HCT116 (cell line): ENCODE measurements at regions not wholly inside any gene's neighbourhood (a gene's known extent, or its start where the extent isn't known, plus 50 kb on each side); places are given as distances from the start of the nearest gene placed in this dataset.
"Not testable (repeated sequence)": the region's sequence is repeated elsewhere in the genome, so short reads cannot be mapped to it uniquely, and the experiment has no call there.

Experiments used
- ATAC-seq: fragments of 200-7000 bp; cut with Tn5 transposase; 2 replicates; pipeline ENCODE4 v1.9.1; 2020; ENCODE audit warnings: mild to moderate bottlenecking, moderate library complexity
- BruUV-seq: library from RNA; stranded (reverse); fragments of 400-500 nt; replicated peaks from 2 replicates; lab custom pipeline; 2021; lab: Mats Ljungman, UMichigan
- CTCF ChIA-PET: fragments of 300-600 bp; sonication (Branson Sonifier 250); formaldehyde crosslinking; loops from one replicate; lab custom pipeline; 2021; ENCODE audit warnings: antibody characterized with exemption; lab: Charles Lee
- POLR2A ChIA-PET: fragments of 300-600, 350-600 bp; sonication (Branson Sonifier 250); formaldehyde crosslinking; loops from one replicate; lab custom pipeline; 2021; ENCODE audit warnings: antibody characterized with exemption; lab: Charles Lee
- RAD21 ChIA-PET, 2 experiments: fragments of 300-600 bp; sonication (Branson Sonifier 250); formaldehyde crosslinking; loops; one replicate each; lab custom pipeline; 2023; ENCODE audit warnings: low total read pairs in 2 of 2; ENCODE audit not compliant: uncharacterized antibody in 2 of 2, unreplicated experiment in 2 of 2, low non-redundant PET in 1 of 2; lab: Charles Lee
- DNase-seq: peaks from one replicate; pipeline ENCODE4 v3.0.0-alpha.2; 2010; ENCODE audit warnings: low read depth, low spot score
- H2AFZ ChIP-seq: fragments of 200-600 bp; shearing (Covaris generic), sonication (generic); 2 replicates; pipeline ENCODE4 v1.6.1; 2017; ENCODE audit warnings: low read depth, mixed run types, mixed read lengths, antibody characterized with exemption, low read length; ENCODE audit not compliant: poor library complexity, severe bottlenecking
- H3K27ac ChIP-seq: 2 replicates; pipeline ENCODE4 v1.5.1; 2012; ENCODE audit warnings: low read depth, low read length
- H3K27me3 ChIP-seq: fragments of 200-600 bp; sonication (generic); 2 replicates; pipeline ENCODE4 v1.6.1; 2016; ENCODE audit warnings: mixed run types, low read length, mixed read lengths; ENCODE audit not compliant: insufficient read depth
- H3K36me3 ChIP-seq, 2 experiments: fragments of 200-500 bp in 1 of 2; fragments of 200-600 bp in 1 of 2; sonication (Bioruptor generic) in 1 of 2; sonication (generic) in 1 of 2; 2 replicates each; pipeline versions ENCODE4 v1.5.1 to v1.6.1; 2014 to 2016; ENCODE audit warnings: low read length in 2 of 2, inconsistent platforms in 1 of 2, mixed read lengths in 1 of 2, mixed run types in 1 of 2; ENCODE audit not compliant: insufficient read depth in 2 of 2, control insufficient read depth in 1 of 2
- H3K4me1 ChIP-seq, 2 experiments: fragments of 200-600 bp in 1 of 2; sonication (generic) in 1 of 2; 2 replicates each; pipeline versions ENCODE4 v1.5.1 to v1.6.1; 2012 to 2017; ENCODE audit warnings: low read length in 2 of 2, inconsistent platforms in 1 of 2, mild to moderate bottlenecking in 1 of 2, mixed read lengths in 1 of 2, mixed run types in 1 of 2, moderate library complexity in 1 of 2; ENCODE audit not compliant: insufficient read depth in 2 of 2, control insufficient read depth in 1 of 2
- H3K4me2 ChIP-seq: fragments of 200-600 bp; sonication (generic); 2 replicates; pipeline ENCODE4 v1.6.1; 2017; ENCODE audit warnings: mixed run types, low read length, mixed read lengths
- H3K4me3 ChIP-seq, 2 experiments: fragments of 200-600 bp in 1 of 2; sonication (generic) in 1 of 2; replicated peaks in 1 of 2; 2 replicates each; pipeline ENCODE4 v1.5.1; 2011 to 2016; ENCODE audit warnings: low read length in 2 of 2, control low read depth in 1 of 2, low read depth in 1 of 2, mild to moderate bottlenecking in 1 of 2, mixed read lengths in 1 of 2, mixed run types in 1 of 2
- H3K79me2 ChIP-seq: fragments of 200-600 bp; sonication (generic); 2 replicates; pipeline ENCODE4 v1.6.1; 2017; ENCODE audit warnings: mild to moderate bottlenecking, mixed run types, low read length, moderate library complexity, mixed read lengths; ENCODE audit not compliant: insufficient read depth
- H3K9ac ChIP-seq: fragments of 200-600 bp; sonication (generic); 2 replicates; pipeline ENCODE4 v1.6.1; 2016; ENCODE audit warnings: low read length, mixed read lengths
- H3K9me2 ChIP-seq: fragments of 200-600 bp; sonication (generic), shearing (Covaris generic); 2 replicates; pipeline ENCODE4 v1.6.1; 2017; ENCODE audit warnings: mixed run types, mild to moderate bottlenecking, moderate library complexity; ENCODE audit not compliant: insufficient read depth
- H3K9me3 ChIP-seq, 2 experiments: fragments of 200-500 bp in 1 of 2; fragments of 200-600 bp in 1 of 2; sonication (Bioruptor generic) in 1 of 2; sonication (generic) in 1 of 2; 2 replicates each; pipeline ENCODE4 v1.6.1; 2014 to 2017; ENCODE audit warnings: low read length in 2 of 2, mixed read lengths in 2 of 2, inconsistent platforms in 1 of 2, low read depth in 1 of 2, mild to moderate bottlenecking in 1 of 2, mixed run types in 1 of 2, moderate library complexity in 1 of 2; ENCODE audit not compliant: control insufficient read depth in 1 of 2, insufficient read depth in 1 of 2
- H4K20me1 ChIP-seq: fragments of 200-600 bp; sonication (generic), shearing (Covaris generic); 2 replicates; pipeline ENCODE4 v1.6.1; 2017; ENCODE audit warnings: mixed run types, mild to moderate bottlenecking, moderate library complexity; ENCODE audit not compliant: insufficient read depth
- ELF1 ChIP-seq: IDR thresholded peaks from 2 replicates; pipeline ENCODE4 v1.6.1; 2012; ENCODE audit warnings: low read depth, borderline replicate concordance
- FOSL1 ChIP-seq: IDR thresholded peaks from 2 replicates; pipeline ENCODE4 v1.6.1; 2012; ENCODE audit warnings: low read depth
- JUND ChIP-seq: IDR thresholded peaks from 2 replicates; pipeline ENCODE4 v1.6.1; 2012
- MAX ChIP-seq: IDR thresholded peaks from 2 replicates; pipeline ENCODE4 v1.6.1; 2012
- RAD21 ChIP-seq: IDR thresholded peaks from 2 replicates; pipeline ENCODE4 v1.6.1; 2012; ENCODE audit warnings: low read depth, mild to moderate bottlenecking
- SP1 ChIP-seq: IDR thresholded peaks from 2 replicates; pipeline ENCODE4 v1.6.1; 2012; ENCODE audit warnings: low read depth
- intact Hi-C: fragments of 100-400 bp; cut with micrococcal nuclease; formaldehyde crosslinking; loops from 2 replicates; pipeline ENCODE4 v1.10.0; 2022
- TF ChIP-seq, protein P1 (sequence below): IDR thresholded peaks from 2 replicates; pipeline ENCODE4 v1.6.1; 2011; ENCODE audit warnings: mild to moderate bottlenecking, low read length, moderate library complexity; ENCODE audit not compliant: insufficient replicate concordance; ENCODE audit errors: extremely low read depth
- TF ChIP-seq, protein P2 (sequence below): IDR thresholded peaks from 2 replicates; pipeline ENCODE4 v1.6.1; 2012; ENCODE audit warnings: low read depth

DNA sequence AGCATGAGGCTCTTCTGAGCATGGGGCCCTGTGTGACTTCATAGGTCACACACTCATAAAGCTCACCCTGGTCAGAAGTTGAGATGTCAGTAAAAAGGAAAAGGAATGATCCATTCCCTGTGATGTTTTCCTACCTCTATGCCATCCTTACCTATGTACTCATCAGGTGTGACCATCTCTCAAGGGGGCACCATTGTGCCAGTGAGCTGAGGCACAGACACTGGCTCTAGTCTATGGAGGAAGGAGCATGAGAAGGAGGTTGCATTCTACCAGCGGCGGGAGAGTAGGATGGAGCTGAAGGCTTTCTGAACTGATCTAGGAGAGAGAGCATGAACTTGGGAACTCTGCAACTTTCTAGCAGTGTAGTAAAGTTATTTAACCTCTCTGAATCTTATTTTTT lies 65.8 kb upstream of the RGL1 start:
- RAD21 ChIA-PET = no interaction called here
- no peak overlapping the region for H3K4me2 ChIP-seq
- H3K9ac ChIP-seq = no peak overlapping the region
- no peaks in the 10 kb centered on the region for H3K9me3 ChIP-seq
- no peak overlapping the region for H2AFZ ChIP-seq
- DNase-seq (no peak), ATAC-seq (peak; percentile 32; the same call in 1 of the 2 replicates)
- H3K27ac ChIP-seq = no peak overlapping the region
- H3K4me1 ChIP-seq = no peaks in the 10 kb centered on the region
- no peaks in the 10 kb centered on the region for H4K20me1 ChIP-seq
- H3K27me3 ChIP-seq = no peaks in the 10 kb centered on the region
- H3K4me3 ChIP-seq = no peak overlapping the region
- intact Hi-C loops = no loop called here
- no TSS peak for BruUV-seq
- POLR2A ChIA-PET = no interaction called here
- CTCF ChIA-PET = no interaction called here
- no peaks in the 10 kb centered on the region for H3K36me3 ChIP-seq
- no peaks in the 10 kb centered on the region for H3K9me2 ChIP-seq
- no peaks in the 10 kb centered on the region for H3K79me2 ChIP-seq
- peak; percentile 33; the same call in 1 of the 2 replicates for TF ChIP-seq RAD21
- no peak for TF ChIP-seq JUND
- TF ChIP-seq SP1 = no peak
- TF ChIP-seq, all 23 proteins: peak for 1

DNA sequence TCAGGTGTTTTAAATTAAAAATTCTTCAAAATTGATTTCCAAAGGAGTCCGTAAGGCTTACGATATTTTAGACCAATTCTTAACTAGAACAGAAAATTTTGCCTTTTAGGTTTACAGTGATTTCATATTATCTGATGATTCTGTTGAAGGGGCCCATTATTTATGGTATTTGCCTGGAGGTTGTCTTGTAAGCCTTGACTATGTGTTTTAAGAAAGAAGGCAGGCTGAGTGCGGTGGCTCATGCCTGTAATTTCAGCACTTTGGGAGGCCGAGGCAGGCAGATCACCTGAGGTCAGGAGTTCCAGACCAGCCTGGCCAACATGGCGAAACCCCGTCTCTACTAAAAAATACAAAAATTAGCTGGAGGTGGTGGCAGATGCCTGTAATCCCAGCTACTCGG lies 67.0 kb upstream of the RGL1 start:
- POLR2A ChIA-PET, H3K4me2 ChIP-seq, RAD21 ChIA-PET, ATAC-seq, H3K4me3 ChIP-seq, H3K27me3 ChIP-seq, H3K9me3 ChIP-seq, H2AFZ ChIP-seq, H3K9ac ChIP-seq, H3K4me1 ChIP-seq, DNase-seq, H4K20me1 ChIP-seq, CTCF ChIA-PET, BruUV-seq, H3K79me2 ChIP-seq, H3K9me2 ChIP-seq, H3K36me3 ChIP-seq, intact Hi-C loops, H3K27ac ChIP-seq: not testable (repeated sequence)

- no peak for DNase-seq
- Histone ChIP-seq H3K27ac (no peak overlapping the region), H3K4me1 (no peaks in the 10 kb centered on the region), H3K79me2 (no peaks in the 10 kb centered on the region), H3K9ac (no peak overlapping the region), H3K9me3 (no peaks in the 10 kb centered on the region), H3K27me3 (no peaks in the 10 kb centered on the region), H4K20me1 (no peaks in the 10 kb centered on the region), H3K9me2 (no peaks in the 10 kb centered on the region), H2AFZ (no peak overlapping the region), H3K4me3 (no peak overlapping the region), H3K4me2 (no peak overlapping the region), H3K36me3 (no peaks in the 10 kb centered on the region)
- TF ChIP-seq FOSL1 (no peak), MAX (no peak), ELF1 (no peak)
- TF ChIP-seq, protein P1, sequence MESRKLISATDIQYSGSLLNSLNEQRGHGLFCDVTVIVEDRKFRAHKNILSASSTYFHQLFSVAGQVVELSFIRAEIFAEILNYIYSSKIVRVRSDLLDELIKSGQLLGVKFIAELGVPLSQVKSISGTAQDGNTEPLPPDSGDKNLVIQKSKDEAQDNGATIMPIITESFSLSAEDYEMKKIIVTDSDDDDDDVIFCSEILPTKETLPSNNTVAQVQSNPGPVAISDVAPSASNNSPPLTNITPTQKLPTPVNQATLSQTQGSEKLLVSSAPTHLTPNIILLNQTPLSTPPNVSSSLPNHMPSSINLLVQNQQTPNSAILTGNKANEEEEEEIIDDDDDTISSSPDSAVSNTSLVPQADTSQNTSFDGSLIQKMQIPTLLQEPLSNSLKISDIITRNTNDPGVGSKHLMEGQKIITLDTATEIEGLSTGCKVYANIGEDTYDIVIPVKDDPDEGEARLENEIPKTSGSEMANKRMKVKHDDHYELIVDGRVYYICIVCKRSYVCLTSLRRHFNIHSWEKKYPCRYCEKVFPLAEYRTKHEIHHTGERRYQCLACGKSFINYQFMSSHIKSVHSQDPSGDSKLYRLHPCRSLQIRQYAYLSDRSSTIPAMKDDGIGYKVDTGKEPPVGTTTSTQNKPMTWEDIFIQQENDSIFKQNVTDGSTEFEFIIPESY = no peak
- TF ChIP-seq, protein P2, sequence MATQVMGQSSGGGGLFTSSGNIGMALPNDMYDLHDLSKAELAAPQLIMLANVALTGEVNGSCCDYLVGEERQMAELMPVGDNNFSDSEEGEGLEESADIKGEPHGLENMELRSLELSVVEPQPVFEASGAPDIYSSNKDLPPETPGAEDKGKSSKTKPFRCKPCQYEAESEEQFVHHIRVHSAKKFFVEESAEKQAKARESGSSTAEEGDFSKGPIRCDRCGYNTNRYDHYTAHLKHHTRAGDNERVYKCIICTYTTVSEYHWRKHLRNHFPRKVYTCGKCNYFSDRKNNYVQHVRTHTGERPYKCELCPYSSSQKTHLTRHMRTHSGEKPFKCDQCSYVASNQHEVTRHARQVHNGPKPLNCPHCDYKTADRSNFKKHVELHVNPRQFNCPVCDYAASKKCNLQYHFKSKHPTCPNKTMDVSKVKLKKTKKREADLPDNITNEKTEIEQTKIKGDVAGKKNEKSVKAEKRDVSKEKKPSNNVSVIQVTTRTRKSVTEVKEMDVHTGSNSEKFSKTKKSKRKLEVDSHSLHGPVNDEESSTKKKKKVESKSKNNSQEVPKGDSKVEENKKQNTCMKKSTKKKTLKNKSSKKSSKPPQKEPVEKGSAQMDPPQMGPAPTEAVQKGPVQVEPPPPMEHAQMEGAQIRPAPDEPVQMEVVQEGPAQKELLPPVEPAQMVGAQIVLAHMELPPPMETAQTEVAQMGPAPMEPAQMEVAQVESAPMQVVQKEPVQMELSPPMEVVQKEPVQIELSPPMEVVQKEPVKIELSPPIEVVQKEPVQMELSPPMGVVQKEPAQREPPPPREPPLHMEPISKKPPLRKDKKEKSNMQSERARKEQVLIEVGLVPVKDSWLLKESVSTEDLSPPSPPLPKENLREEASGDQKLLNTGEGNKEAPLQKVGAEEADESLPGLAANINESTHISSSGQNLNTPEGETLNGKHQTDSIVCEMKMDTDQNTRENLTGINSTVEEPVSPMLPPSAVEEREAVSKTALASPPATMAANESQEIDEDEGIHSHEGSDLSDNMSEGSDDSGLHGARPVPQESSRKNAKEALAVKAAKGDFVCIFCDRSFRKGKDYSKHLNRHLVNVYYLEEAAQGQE = no peak
- ChIA-PET CTCF (interaction anchor here (1.1 kb wide), 1 partner anchor 51 kb away, joined by 3 read pairs; no protein-coding TSS in a partner anchor), RAD21 (no interaction called here), POLR2A (no interaction called here)
- no TSS peak for BruUV-seq
- intact Hi-C loops = no loop called here
- no peak for ATAC-seq
Observed at GRCh38 chr1:183736343-183736742, 68.6 kb upstream of the RGL1 start.
